DND-41 (cell line): ENCODE measurements at regions not wholly inside any gene's neighbourhood (a gene's known extent, or its start where the extent isn't known, plus 50 kb on each side); places are given as distances from the start of the nearest gene placed in this dataset.

Source experiments
- EZH2 ChIP-seq: IDR thresholded peaks from 3 replicates; pipeline ENCODE4 v1.6.1; 2012; ENCODE audit warnings: borderline replicate concordance, low read depth, mild to moderate bottlenecking, moderate library complexity, low read length, inconsistent platforms; ENCODE audit not compliant: severe bottlenecking
- TF ChIP-seq, protein P1 (sequence below): IDR thresholded peaks from 2 replicates; pipeline ENCODE4 v1.5.1; 2012; ENCODE audit warnings: borderline replicate concordance, low read length, moderate library complexity, mild to moderate bottlenecking; ENCODE audit not compliant: poor library complexity, severe bottlenecking; ENCODE audit errors: extremely low read depth

DNA sequence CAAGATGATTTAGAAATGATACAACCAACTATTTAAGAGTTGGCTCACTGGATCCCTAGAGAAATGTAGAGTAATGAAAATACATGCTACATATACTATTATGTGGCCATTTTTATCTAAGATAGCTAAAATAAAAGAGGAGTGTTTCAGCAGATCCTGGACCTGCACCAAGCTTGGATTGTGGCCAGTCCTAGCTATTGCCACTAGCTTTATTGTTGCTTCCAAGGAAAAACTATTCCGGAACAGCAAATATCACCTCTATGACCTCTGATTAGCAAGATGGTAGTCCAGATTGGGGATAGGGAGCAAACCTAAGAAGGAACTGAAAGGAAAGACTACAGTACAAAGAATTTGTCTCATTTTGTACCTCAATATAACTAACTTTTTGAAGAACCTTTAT lies 63.7 kb upstream of the NDN start:
- TF ChIP-seq, protein P1, sequence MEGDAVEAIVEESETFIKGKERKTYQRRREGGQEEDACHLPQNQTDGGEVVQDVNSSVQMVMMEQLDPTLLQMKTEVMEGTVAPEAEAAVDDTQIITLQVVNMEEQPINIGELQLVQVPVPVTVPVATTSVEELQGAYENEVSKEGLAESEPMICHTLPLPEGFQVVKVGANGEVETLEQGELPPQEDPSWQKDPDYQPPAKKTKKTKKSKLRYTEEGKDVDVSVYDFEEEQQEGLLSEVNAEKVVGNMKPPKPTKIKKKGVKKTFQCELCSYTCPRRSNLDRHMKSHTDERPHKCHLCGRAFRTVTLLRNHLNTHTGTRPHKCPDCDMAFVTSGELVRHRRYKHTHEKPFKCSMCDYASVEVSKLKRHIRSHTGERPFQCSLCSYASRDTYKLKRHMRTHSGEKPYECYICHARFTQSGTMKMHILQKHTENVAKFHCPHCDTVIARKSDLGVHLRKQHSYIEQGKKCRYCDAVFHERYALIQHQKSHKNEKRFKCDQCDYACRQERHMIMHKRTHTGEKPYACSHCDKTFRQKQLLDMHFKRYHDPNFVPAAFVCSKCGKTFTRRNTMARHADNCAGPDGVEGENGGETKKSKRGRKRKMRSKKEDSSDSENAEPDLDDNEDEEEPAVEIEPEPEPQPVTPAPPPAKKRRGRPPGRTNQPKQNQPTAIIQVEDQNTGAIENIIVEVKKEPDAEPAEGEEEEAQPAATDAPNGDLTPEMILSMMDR: no peak
- TF ChIP-seq EZH2: no peak
